C4-2B (cell line): ENCODE measurements at regions not wholly inside any gene's neighbourhood (a gene's known extent, or its start where the extent isn't known, plus 50 kb on each side); places are given as distances from the start of the nearest gene placed in this dataset.
"Not testable (repeated sequence)": the region's sequence is repeated elsewhere in the genome, so short reads cannot be mapped to it uniquely, and the experiment has no call there.

Experiments used
- H3K27ac ChIP-seq: fragments of 450-650 bp; 2 replicates; pipeline ENCODE4 v1.5.1; 2017
- ZFX ChIP-seq: fragments of 450-650 bp; IDR thresholded peaks from 2 replicates; pipeline ENCODE4 v1.6.1; 2017
- TF ChIP-seq, protein P1 (sequence below): fragments of 450-650 bp; conservative IDR thresholded peaks from 2 replicates; pipeline ENCODE4 v1.5.1; 2017; ENCODE audit warnings: mild to moderate bottlenecking

DNA sequence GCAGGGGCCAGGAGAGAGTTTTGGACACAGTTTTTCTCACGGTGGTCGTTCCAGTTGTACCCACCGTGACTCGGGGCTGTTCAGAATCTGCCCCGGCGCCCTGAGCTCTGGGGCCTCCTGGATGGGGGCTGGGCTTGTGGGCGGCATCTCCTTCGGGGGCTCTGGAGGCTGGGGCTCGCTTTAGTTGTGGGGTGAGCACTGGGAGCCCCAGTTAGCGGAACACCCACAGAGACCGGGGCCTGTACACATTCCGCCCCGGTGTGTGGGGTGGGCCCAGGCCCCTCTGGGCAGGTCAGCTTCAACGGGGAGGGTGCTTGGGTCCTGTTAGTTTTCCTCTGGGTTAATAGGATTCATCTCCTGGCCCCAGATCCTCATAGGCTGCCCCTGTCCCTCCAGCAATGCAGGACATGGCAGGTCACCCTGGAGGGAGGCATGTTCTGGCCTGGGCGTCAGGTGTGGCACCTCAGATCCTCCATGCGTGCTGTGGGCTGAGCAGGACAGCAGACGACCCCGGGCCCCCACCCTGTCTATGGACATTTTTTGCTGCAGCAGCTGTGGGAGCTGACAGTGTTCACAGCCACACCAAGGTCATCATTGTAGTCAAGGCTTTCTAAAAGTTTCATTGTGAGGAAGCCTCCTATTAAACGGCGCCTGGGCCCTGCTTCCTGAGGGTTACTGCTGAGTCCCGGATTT is 393.2 kb downstream of the TMEM121 start:
- no peak overlapping the region for H3K27ac ChIP-seq
- no peak for TF ChIP-seq ZFX
- TF ChIP-seq, protein P1, sequence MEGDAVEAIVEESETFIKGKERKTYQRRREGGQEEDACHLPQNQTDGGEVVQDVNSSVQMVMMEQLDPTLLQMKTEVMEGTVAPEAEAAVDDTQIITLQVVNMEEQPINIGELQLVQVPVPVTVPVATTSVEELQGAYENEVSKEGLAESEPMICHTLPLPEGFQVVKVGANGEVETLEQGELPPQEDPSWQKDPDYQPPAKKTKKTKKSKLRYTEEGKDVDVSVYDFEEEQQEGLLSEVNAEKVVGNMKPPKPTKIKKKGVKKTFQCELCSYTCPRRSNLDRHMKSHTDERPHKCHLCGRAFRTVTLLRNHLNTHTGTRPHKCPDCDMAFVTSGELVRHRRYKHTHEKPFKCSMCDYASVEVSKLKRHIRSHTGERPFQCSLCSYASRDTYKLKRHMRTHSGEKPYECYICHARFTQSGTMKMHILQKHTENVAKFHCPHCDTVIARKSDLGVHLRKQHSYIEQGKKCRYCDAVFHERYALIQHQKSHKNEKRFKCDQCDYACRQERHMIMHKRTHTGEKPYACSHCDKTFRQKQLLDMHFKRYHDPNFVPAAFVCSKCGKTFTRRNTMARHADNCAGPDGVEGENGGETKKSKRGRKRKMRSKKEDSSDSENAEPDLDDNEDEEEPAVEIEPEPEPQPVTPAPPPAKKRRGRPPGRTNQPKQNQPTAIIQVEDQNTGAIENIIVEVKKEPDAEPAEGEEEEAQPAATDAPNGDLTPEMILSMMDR: no peak

DNA sequence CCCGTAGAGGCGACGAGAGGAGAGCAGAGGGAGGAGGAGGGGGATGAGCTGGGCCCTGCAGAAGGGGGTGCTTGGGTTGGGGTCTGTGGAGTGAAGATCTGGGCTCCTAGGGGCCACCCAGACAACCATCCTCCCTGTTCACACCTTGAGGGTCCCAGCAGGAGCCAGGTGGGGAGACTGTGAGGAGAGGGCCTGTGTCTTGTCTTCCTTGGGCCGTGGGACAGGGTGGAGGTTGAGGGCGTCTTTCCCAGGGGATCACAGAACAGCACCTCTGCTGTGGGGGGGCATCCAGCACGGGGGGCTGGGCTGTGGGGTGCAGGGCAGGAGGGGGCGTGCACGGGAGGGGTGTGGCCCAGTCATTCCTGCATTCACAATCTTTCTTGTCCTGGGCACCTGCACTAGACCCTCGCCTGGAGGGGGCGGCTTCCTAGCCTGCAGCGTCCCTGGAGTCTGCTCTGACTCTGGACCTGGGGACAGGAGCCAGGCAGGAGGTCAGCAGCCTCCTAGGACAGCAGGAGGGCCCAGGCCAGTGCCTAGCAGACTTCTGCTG is 393.8 kb downstream of the TMEM121 start:
- not testable (repeated sequence) for H3K27ac ChIP-seq

DNA sequence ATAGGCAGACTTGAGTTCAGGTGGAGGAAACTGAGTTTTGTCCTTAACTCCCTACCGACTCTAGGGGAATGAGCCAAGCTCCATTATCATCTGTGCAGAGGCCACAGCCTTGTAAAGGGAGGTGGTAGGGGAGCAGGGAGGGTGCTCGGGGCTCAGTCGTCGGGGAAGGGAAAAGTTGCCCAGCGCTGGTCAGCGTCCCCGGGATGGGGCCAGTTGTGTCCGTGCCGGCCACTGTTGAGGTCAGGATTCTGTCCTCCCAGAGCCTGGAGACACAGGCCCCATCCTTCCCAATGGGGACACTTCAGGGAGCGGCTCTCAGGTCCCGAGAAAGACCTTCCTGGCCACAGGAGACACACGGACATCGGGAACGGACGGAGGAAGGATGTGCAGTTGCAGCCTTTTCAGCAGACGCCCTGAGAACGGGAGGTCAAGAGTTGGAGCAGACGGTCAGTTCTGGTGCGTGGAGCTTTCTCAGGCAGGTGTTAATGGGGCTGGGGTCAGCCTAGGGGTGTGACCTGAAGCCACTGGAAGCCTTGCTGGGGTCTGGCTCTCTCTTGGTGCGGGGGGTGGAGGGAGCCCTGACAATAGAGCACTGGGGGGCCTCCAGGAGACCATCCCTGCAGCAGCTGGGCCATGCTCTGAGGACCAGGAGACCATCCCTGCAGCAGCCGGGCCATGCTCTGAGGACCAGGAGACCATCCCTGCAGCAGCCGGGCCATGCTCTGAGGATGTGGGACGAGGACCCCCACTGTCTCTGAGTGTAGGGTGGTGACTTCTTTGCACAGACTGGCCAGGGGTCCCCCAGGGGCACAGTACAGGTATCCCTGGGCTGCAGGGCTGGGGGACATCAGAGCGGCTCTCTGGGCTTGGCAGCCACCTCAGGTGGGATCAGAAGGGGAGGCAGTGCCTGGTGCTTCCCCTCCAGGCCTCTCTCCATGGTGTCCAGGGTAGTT is 394.7 kb downstream of the TMEM121 start:
- H3K27ac ChIP-seq: not testable (repeated sequence)

DNA sequence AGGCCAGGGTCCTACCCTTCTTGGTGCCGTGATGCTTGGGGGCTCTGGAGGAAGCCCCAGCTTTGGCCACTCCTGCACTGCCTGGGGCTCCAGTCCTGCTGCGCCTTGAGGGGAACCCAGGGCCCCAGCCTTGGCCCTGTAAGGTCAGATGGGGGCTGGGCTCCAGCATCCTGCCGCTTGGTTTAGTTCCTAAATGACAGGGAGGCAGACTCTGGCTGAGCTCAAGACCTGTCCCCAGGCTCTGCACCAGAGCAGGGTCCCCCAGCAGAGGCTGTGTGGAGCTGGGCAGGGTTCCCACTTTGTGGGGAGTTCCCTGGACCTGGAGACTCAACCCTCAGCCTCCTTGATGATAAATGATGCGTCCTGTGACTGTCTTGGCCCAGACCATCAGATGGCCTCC is 395.4 kb downstream of the TMEM121 start:
- not testable (repeated sequence) for H3K27ac ChIP-seq

DNA sequence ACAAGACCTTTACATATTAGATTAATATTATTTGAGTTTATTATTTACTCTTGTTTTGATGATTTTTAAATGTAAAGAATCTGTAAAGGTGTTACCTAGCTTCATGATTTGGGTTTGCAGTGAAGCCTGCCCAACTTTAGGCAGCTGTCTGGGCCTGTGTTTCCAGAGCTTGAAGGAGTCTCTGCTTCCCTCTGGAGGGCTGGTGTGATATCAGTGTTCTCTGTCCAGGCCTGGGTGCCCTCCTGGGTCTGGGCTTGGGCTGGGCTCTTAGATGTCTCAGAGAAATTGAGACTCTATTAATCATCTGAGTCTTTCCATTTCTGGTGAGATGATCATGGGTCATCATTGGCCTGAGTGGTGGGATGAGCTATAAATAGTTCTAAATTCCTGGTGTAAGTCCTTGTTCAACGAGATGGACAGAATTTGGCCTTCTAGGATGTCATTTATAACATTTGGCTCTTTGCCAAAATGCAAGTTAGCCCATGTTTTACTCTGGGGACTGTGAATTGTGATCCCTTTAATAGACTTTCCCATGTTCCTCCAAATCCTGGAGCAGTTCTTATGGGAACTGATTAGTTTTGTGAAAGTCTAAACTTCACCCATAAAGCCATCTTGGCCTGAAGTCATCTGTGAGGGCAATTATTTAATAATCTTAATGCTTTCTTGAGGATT is 397.3 kb downstream of the TMEM121 start:
- H3K27ac ChIP-seq: not testable (repeated sequence)

DNA sequence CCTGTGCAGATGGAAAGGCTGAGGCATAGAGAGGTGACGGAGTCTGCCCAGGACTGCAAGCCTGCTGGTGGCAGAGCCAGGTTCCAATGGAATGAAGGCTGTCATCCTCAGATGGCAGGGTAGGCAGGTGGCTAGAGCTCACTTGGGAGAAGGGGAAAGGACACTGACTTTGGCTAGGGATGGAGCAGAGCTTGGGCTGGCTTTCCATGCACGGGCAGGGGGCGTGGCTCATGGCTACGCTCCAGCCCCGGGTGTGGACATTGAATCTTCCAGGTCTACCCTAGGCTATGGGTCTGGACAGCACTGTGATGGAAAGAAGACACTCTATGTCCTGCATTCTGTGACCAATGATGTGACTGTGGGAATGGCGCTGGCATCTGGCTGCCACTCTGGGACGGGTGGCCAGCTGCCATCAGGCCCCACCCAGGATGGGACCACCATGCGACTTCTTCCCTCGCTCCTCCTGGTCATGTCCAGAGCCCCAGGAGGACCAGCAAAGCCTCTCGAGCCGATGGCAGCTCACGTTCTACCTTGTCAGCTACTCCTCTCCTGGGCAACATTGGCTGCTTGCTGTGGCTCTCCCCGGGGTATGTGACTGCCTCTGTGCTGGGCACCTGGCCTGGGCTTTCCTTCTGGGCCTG is 398.7 kb downstream of the TMEM121 start:
- TF ChIP-seq, protein P1: no peak
- no peak for TF ChIP-seq ZFX
- H3K27ac ChIP-seq: no peak overlapping the region

DNA sequence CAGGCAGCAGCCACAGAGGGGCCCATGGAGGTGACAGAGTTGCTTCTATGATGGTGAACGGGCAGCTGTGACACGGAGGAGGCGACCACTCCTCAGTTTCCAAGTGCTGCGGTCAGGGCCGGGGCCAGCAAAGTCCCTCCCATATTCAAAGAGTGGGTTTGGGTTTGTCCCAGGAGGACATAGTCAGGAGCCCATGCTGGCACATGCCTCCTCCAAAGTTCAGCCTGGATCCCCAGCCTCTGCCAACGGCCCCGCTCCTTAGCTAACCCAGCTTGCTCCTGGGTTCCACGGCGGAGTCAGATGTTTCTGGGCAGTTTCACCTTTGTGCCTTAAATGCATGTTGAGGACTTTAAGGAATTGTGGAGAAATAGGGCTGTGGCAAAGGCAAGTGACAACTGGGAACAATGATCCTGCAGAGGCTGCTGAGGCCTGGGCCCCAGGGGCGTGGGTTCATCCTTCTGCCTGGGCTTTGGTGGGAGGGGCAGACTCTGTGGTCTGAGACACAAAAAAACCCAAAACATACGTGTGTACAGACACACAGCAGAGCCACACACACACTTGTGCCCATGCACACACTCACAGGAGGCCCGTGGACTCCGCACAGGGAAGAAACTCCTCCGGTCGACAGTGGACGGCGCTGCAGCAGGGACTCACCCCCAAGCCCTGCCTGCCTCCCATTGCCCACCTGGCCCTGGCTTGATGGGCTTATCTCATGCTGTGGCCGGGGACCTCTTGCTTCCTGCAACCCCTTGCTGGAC is 399.4 kb downstream of the TMEM121 start:
- TF ChIP-seq ZFX: no peak
- TF ChIP-seq, protein P1: no peak
- H3K27ac ChIP-seq: no peak overlapping the region

DNA sequence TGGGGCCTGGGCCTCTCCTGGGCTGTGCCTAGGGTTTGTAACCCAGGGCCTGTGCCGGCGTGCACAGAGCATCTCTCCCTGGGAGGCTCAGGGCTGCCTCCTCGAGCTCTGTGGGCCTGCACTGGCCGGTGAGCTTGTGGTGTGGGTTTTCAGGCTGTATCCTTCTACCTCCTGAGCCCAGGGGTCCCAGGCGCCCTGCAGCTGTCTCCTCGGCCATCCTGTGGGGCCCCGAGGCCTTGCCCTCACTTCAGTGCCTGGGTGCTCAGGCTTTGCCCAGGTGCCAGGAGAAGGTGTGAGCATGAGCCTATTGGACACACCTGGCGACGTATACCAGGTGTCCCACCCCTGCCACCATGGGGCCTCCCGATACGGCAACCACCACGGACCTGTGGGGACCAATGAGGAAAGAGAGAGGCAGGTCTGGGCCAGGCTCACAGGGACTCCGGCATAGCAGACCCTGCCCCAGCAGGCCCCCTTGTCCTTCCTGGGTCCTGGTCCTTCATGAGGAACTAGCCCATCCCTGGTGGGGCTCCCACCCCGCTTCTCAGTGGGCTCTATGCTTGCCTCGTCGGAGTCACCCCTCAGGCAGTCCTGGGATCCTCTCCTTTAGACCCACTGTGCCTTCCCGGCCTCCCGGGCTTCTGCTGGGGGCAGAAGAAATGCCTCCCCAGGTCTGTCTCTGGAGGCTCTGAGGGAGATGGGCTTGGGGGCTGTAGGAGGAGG is 400.2 kb downstream of the TMEM121 start:
- H3K27ac ChIP-seq: no peak overlapping the region
- TF ChIP-seq, protein P1: no peak
- no peak for TF ChIP-seq ZFX
